ENCODE measurements at regions not wholly inside any gene's neighbourhood (a gene's known extent, or its start where the extent isn't known, plus 50 kb on each side); places are given as distances from the start of the nearest gene placed in this dataset.
"Not testable (repeated sequence)": the region's sequence is repeated elsewhere in the genome, so short reads cannot be mapped to it uniquely, and the experiment has no call there.

DNA sequence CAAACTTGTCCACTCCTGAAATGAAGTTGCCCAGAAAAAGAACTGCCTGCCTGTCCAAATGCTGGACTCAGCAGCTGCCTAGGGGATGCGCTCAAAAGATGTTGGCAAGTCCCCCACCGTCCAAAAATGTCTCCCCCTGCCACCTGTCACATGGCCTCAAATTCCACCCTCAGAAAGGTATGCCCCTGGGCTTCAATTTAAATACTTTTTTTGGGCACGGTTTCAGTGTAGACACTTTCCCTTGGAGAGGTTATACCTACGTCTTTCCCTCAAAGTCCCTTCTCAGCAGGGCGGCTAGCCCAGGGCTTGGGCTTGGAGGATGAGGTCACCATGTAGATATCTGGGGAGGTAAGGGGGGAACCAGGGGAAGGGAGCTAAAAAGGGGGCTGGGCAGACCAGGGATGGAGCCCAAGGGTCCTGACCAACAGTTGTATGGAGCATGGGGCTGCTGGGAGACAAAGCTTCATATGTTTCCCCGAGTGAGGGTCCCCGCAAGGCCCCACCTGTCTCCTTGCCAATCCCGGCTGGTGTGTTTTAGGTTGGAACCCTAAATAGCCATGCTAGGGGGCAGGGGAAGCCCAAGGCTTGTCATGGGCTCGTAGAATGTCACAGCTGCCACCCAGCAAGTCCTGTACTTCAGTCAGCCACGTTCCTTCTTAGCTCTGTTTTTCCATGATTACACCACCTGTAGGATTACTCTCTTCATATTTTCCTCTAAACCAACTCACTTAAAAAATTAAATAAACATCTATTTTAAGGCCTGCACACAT lies 131.2 kb upstream of the TBX3 start:
- H3K4me3 Mint-ChIP-seq, result no peak overlapping the region
- DNase-seq, result no peak
- H3K4me1 Mint-ChIP-seq, result peaks cover 4% of the 10 kb centered on the region
- peaks cover 28% of the 10 kb centered on the region for H3K27me3 Mint-ChIP-seq
- no peak overlapping the region for H3K27ac Mint-ChIP-seq
- H3K36me3 Mint-ChIP-seq, result no peaks in the 10 kb centered on the region
- H3K9me3 Mint-ChIP-seq, result peaks cover 1% of the 10 kb centered on the region

DNA sequence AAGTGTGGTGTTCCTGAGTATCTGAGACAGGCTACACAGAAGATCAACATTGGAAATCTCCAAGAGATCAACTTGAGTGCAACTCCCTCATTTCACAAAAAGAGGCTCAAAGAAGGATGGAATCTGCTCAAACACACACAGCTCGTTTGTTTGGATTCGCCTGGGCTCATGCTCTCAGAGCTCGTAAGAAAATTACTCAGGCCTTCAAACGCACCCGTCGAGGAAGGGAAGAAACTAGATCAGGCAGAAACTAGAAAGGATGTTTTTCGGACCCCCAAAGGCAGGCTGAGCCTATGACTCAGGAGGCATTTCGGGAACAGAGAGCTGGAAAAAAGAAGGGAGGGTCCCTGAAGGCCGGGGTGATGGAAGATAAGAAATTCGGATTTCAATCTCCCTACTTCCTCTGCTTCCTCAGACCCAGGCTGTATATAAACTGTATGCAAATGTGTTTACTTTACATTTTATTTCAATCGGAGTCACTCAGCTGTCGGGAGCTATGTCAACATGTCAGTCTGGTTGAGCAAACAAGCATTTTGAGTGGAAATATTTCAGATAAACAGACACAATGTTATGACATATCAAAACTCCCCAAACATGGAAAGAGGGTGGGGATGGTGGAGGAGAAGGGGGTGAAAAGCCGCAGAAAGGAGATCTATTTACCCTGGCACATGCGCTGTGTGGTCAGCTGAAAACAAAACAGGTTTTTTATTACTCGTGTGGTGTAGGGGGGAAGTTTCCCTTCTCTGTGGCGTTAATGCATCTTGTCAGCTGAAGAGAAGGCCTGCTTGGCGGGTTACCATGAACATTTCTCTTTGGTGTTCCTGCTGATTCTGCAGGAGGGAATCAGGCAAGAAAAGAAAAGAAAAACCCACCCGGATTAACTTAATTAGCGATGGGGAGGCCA lies 129.1 kb upstream of the TBX3 start:
- Mint-ChIP-seq H3K4me1 (peaks cover 4% of the 10 kb centered on the region), H3K27me3 (peaks cover 29% of the 10 kb centered on the region), H3K36me3 (no peaks in the 10 kb centered on the region), H3K27ac (no peak overlapping the region), H3K4me3 (no peak overlapping the region), H3K9me3 (no peaks in the 10 kb centered on the region)
- no peak for DNase-seq

DNA sequence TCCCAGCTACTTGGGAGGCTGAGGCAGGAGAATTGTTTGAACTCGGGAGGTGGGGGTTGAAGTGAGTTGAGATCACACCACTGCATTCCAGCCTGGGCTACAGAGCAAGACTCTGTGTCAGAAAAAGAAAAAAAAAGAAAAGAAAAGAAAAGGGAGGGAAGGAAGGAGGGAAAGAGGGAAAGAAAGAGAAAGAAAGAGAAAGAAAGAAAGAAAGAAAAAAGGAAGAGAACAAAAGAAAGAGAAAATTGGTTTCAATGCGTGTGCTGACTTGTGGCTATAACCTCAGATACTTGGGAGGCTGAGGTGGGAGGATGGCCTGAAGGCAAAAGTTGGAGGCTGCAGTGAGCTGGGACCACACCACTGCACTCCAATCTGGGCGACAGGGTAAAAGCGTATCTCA lies 128.4 kb upstream of the TBX3 start:
- no peak for DNase-seq
- no peaks in the 10 kb centered on the region for H3K36me3 Mint-ChIP-seq
- H3K27ac Mint-ChIP-seq, result no peak overlapping the region
- peaks cover 34% of the 10 kb centered on the region for H3K27me3 Mint-ChIP-seq
- no peak overlapping the region for H3K4me3 Mint-ChIP-seq
- H3K4me1 Mint-ChIP-seq, result peaks cover 4% of the 10 kb centered on the region
- no peaks in the 10 kb centered on the region for H3K9me3 Mint-ChIP-seq

DNA sequence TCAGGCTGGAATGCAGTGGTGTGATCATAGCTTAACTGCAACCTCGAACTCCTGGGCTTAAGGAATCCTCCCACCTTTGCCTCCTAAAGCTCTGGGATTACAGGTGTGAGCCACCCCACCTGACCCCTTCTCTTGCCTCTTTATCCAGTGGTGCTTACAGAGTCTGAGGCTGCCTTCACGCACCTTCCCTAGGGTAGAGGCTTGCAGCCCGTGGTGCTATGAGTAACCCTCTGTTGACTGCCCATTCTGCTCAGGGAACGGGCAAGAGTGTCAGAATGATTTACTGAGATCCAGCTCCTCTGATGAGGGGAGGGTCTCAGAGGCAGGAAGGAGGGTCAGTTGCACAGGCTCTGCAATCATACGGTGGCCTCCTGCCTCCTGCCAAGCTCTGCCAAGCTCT lies 125.1 kb upstream of the TBX3 start:
- Mint-ChIP-seq H3K27ac (no peak overlapping the region), H3K9me3 (peaks cover 2% of the 10 kb centered on the region)

DNA sequence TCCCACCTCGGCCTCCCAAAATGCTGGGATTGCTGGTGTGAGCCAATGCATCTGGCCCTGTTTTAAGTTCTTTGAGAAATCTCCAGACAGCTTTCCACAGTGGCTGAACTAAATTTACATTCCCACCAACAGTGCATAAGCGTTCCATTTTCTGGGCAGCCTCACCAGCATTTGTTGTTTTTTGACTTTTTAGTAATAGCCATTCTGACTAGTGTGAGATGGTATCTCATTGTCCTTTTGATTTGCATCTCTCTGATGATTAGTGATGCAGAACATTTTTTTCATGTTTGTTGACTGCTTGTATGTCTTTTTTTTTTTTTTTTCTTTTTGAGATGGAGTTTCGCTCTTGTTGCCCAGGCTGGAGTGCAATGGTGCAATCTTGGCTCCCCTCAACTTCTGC lies 117.4 kb upstream of the TBX3 start:
- H3K4me3 Mint-ChIP-seq, H3K9me3 Mint-ChIP-seq, H3K27me3 Mint-ChIP-seq: not testable (repeated sequence)

More for the DNA sequence above, 125.1 kb upstream of the TBX3 start:
- peaks cover 4% of the 10 kb centered on the region for H3K4me1 Mint-ChIP-seq
- no peak for DNase-seq
- H3K36me3 Mint-ChIP-seq, result no peaks in the 10 kb centered on the region
- no peak overlapping the region for H3K4me3 Mint-ChIP-seq
- H3K27me3 Mint-ChIP-seq, result peaks cover 23% of the 10 kb centered on the region

DNA sequence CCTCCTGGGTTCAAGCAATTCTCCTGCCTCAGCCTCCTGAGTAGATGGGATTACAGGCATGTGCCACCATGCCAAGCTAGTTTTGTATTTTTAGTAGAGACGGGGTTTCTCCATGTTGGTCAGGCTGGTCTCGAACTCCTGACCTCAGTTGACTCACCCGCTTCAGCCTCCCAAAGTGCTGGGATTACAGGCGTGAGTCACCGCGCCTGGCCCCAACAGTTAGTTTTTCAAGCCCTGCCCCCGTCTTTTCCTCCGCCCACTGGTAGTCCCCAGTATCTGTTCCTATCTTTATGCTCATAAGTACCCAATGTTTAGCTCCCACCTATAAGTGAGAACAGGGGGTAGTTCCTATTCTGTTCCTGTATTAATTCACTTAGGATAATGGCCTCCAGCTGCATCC lies 116.6 kb upstream of the TBX3 start:
- not testable (repeated sequence) for H3K27ac Mint-ChIP-seq

More for the DNA sequence above, 117.4 kb upstream of the TBX3 start:
- not testable (repeated sequence) for H3K27ac Mint-ChIP-seq, DNase-seq, H3K4me1 Mint-ChIP-seq, H3K36me3 Mint-ChIP-seq

DNA sequence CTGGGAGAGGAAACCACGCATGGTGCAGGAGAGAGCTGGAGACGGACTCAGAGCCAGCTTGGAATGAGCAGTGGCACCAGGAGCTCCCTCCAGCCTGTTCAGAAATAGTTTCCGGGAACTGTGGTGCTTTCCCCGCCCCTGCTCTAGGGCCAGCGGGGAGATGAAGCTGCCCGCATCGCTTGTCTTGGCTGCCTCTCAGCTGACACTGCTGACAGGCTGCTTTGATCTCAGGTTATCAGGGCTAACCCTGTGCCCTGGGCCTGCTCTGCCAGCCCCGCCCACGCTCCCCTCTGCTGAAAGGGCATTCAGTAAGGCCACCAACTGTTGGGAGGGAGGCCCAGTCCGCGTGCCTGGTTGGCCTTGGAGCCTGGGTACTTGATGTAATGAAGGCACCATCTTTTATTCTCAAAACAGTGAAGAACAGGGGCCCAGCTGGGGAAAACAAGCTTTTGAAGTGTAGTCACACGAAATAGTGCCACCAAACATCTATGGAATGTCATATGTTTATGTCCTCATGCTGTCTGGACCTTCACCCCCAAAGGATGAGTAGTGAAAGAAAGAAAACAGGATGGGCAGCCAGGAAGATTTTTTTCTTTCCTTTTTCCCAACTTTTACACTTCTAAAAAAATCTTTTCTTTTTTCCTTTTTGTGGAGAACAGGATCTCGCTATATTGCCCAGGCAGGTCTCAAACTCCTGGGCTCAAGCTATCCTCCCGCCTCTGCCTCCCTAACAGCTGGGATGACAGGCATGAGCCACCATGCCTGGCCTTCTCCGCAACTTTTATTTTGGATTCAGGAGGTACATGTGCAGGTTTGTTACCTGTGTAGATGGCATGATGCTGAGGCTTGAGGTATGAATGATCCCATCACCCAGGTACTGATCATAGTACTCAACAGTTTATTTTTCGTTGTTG lies 115.9 kb upstream of the TBX3 start:
- Mint-ChIP-seq H3K9me3 (peaks cover 4% of the 10 kb centered on the region), H3K27ac (no peak overlapping the region), H3K36me3 (no peaks in the 10 kb centered on the region), H3K4me3 (no peak overlapping the region), H3K27me3 (peaks cover 10% of the 10 kb centered on the region), H3K4me1 (no peaks in the 10 kb centered on the region)
- DNase-seq, result no peak

More for the DNA sequence above, 116.6 kb upstream of the TBX3 start:
- not testable (repeated sequence) for DNase-seq, H3K36me3 Mint-ChIP-seq, H3K9me3 Mint-ChIP-seq, H3K4me3 Mint-ChIP-seq, H3K27me3 Mint-ChIP-seq, H3K4me1 Mint-ChIP-seq

DNA sequence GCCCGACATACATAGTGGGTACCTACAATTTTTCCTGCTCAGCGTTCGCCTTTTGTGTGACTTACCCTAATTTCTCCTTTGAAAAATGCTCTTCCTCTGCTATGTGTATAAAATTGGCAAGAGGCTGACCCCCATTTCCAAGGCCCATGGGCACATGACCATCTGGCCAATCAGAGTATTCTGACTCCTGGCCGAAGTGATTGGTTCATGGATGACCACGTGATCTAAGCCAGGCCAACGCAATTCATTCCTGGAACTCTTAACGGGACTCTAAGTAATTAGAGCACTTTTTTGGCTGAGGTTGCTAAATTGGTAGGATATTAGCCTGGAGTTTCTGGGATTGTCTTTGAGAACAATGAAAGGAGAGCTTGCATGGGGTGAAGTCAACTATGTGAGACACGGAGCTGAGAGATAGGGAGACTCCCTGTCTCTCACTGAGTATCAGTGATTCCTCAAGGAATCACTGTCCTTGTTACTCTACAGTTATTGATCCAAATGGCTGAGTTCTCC lies 110.1 kb upstream of the TBX3 start:
- Mint-ChIP-seq H3K27me3 (no peaks in the 10 kb centered on the region), H3K9me3 (peaks cover 1% of the 10 kb centered on the region), H3K27ac (no peak overlapping the region), H3K36me3 (no peaks in the 10 kb centered on the region), H3K4me3 (no peak overlapping the region), H3K4me1 (no peaks in the 10 kb centered on the region)
- DNase-seq, result no peak

DNA sequence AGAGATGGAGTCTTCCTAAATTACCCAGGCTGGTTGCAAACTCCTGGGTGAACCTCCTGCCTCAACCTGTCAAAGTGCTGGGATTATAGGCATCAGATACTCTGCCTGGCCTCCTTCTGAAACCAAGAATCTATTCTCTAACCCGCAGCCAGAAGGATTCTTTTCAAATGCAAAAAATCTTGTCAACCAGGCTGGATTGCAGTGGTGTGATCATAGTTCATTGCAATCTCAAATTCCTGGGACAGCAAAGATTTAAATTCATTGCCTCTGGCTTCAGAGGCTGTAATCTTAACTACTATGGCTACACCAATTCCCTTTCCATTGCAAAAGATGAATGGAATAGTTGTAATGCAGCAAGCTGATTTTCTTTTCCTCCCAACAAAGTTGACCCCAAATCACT lies 106.3 kb upstream of the TBX3 start:
- Mint-ChIP-seq H3K36me3 (no peaks in the 10 kb centered on the region), H3K4me3 (no peak overlapping the region), H3K27ac (no peak overlapping the region), H3K4me1 (no peaks in the 10 kb centered on the region), H3K9me3 (no peaks in the 10 kb centered on the region), H3K27me3 (no peaks in the 10 kb centered on the region)
- DNase-seq, result no peak

DNA sequence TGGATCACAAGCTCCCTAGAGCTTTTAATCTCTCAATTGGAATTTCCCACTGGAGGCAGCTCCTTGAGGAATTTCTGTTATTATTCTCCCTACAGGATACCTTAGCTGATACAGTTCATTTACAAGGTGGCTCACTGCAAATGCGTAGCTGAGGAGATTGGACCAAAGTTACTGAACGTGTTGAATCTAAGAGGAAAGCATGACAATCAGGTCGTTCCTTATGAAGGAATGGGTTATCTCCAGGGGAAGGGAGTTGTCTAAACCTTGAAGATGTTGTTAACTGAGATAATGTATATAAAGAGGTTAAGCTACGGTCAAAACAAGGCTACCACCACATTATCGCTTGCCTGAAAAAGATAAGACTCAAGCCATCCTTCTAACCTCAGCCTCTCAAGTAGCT lies 105.8 kb upstream of the TBX3 start:
- Mint-ChIP-seq H3K4me1 (no peaks in the 10 kb centered on the region), H3K9me3 (no peaks in the 10 kb centered on the region), H3K36me3 (no peaks in the 10 kb centered on the region)

DNA sequence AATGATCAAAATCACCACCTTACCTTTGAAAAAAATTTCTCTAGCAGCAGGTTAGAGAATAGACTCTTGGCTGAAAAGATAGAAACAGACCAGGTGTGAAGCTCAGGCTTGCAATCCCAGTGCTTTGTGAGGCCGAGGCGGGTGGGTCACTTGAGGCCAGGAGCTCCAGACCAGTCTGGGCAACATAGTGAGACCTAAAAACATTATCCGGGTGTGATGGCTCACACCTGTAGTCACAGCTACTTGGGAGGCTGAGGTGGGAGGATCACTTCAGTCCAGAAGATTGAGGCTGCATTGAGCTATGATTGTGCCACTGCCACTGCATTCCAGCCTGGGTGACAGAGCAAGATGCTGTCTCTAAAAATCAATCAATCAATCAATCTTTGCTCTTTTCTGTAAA lies 105.3 kb upstream of the TBX3 start:
- DNase-seq, result no peak
- Mint-ChIP-seq H3K4me1 (no peaks in the 10 kb centered on the region), H3K4me3 (no peak overlapping the region), H3K9me3 (no peaks in the 10 kb centered on the region), H3K27ac (no peak overlapping the region), H3K36me3 (no peaks in the 10 kb centered on the region), H3K27me3 (no peaks in the 10 kb centered on the region)

More for the DNA sequence above, 105.8 kb upstream of the TBX3 start:
- H3K27me3 Mint-ChIP-seq, result no peaks in the 10 kb centered on the region
- H3K4me3 Mint-ChIP-seq, result no peak overlapping the region
- no peak overlapping the region for H3K27ac Mint-ChIP-seq
- DNase-seq, result no peak

DNA sequence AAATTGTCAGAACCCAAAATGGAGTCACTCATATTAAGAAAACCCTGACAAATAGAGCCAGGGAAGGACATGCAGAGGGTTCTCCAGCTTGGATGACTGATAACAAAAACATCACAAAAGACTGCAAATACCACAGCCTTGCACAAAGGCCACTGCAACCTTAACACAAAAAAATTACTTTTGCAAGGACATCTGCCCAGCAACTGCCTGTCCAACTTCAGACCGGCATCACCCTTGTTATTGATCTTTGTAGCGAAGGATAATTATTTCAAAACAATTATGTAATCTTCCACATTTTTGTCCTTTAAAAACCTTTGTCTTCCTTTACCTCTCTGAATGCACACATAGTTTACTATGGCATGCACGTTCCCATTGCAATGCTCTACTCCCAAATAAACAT lies 100.6 kb upstream of the TBX3 start:
- Mint-ChIP-seq H3K36me3 (no peaks in the 10 kb centered on the region), H3K4me1 (no peaks in the 10 kb centered on the region), H3K27me3 (no peaks in the 10 kb centered on the region), H3K9me3 (peaks cover 3% of the 10 kb centered on the region), H3K27ac (no peak overlapping the region), H3K4me3 (no peak overlapping the region)
- DNase-seq, result no peak

DNA sequence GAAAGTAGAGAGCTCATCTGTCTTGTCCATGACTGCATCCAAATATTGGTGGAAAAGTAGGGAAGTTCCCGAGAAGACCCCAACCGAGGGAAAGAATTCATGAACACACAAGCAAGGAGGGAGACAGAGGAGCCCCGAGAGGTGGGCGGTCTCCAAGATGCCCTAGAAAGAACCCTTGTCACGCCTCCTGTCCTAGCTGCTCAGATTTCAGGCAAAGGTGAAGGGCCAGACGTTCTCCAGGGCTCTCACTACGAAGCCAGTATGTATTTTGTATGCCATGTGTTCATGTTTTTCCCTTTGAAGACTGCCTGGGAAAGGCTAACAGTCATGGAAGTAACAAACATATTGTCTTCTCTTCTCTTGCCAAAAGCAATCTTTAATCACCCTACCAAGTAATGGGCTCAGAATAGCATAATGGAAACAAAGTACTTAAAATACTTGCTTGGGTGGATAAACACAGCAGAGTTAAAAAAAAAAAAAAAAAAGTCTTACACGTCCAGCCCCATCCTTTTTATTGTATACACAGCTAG lies 99.2 kb upstream of the TBX3 start:
- Mint-ChIP-seq H3K27me3 (no peaks in the 10 kb centered on the region), H3K4me3 (no peak overlapping the region), H3K4me1 (no peaks in the 10 kb centered on the region), H3K9me3 (peaks cover 3% of the 10 kb centered on the region), H3K36me3 (no peaks in the 10 kb centered on the region), H3K27ac (no peak overlapping the region)
- DNase-seq, result no peak

DNA sequence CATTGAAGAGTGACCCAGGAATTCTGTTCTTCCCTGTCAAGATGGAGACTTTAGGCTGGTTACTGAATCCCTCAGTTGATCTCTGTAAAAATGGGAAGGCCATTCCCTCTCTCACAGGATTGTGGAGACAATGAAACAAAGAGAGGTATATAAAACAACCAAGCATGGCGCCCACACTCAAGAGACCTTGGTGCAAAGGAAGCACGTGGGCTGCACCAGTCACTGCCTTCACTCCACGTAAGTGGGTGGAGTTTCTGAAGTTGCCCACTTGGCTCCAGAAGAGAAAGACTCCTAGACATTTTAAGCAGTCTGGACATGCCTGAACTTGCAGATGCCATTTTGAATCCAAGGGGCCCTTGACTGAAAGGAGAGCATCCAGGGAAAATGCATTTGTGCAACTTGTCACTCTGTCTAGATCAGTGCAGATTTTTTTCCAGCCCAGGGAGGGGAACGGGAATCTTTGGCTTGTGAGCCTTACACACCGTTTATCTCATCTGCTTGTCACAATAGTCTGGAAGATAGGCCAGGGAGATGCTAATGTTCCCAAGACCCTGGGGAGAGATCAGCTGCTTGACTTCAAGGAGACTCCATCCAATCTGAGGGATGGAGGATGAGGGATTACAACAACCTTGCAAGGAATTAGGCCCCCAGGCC lies 96.9 kb upstream of the TBX3 start:
- peaks cover 3% of the 10 kb centered on the region for H3K9me3 Mint-ChIP-seq
- H3K27me3 Mint-ChIP-seq, result no peaks in the 10 kb centered on the region
- H3K36me3 Mint-ChIP-seq, result no peaks in the 10 kb centered on the region
- DNase-seq, result no peak
- no peaks in the 10 kb centered on the region for H3K4me1 Mint-ChIP-seq
- H3K4me3 Mint-ChIP-seq, result no peak overlapping the region
- no peak overlapping the region for H3K27ac Mint-ChIP-seq
